ENCODE measurements at regions not wholly inside any gene's neighbourhood (a gene's known extent, or its start where the extent isn't known, plus 50 kb on each side); places are given as distances from the start of the nearest gene placed in this dataset.
"Not testable (repeated sequence)": the region's sequence is repeated elsewhere in the genome, so short reads cannot be mapped to it uniquely, and the experiment has no call there.

GRCh38 chr21:31788581-31788980 lies 56.7 kb upstream of the SCAF4 start:
- Mint-ChIP-seq H3K4me1 (ENCODE audit: low read depth, unreplicated experiment) (no peaks in the 10 kb centered on the region), H3K27me3 (ENCODE audit: insufficient read depth, unreplicated experiment) (peaks cover 2% of the 10 kb centered on the region), H3K9me3 (ENCODE audit: unreplicated experiment) (peaks cover 34% of the 10 kb centered on the region), H3K36me3 (ENCODE audit: insufficient read depth, unreplicated experiment) (no peaks in the 10 kb centered on the region), H3K4me3 (ENCODE audit: unreplicated experiment) (no peak overlapping the region), H3K27ac (ENCODE audit: unreplicated experiment) (no peak overlapping the region)
- no peak for TF ChIP-seq CTCF (IDR thresholded peaks at IDR 0.05; ENCODE audit: insufficient read depth in 1 of 2, low read depth in 1 of 2, low read length in 1 of 2, severe bottlenecking in 1 of 2, unreplicated experiment in 1 of 2)
- no TSS peak for BruUV-seq (replicated peaks)
- H3K36me3 ChIP-seq (ENCODE audit: control insufficient read depth, insufficient read depth, low read length): no peaks in the 10 kb centered on the region
- intact Hi-C loops (cut with micrococcal nuclease; ENCODE audit: unreplicated experiment): no loop called here
- H3K9me3 ChIP-seq: 0 out of 2 replicates have a peak, but pooled peaks cover 3% of the 10 kb centered on the region
- ChIA-PET POLR2A (no interaction called here), CTCF (no interaction called here)
- H3K4me3 ChIP-seq (ENCODE audit: low read depth, low read length): no peak overlapping the region
- H3K27me3 ChIP-seq (replicated peaks; ENCODE audit: control insufficient read depth, insufficient read depth, low read length): no peaks in the 10 kb centered on the region
- no peak for DNase-seq
- no peaks in the 10 kb centered on the region for H3K4me1 ChIP-seq

- H3K36me3 Mint-ChIP-seq (ENCODE audit: insufficient read depth, unreplicated experiment); H3K4me1 ChIP-seq; H3K27me3 ChIP-seq (replicated peaks; ENCODE audit: control insufficient read depth, insufficient read depth, low read length); H3K27me3 Mint-ChIP-seq (ENCODE audit: insufficient read depth, unreplicated experiment); BruUV-seq (replicated peaks); H3K9me3 ChIP-seq; DNase-seq; H3K4me3 ChIP-seq (ENCODE audit: low read depth, low read length); H3K27ac Mint-ChIP-seq (ENCODE audit: unreplicated experiment); H3K36me3 ChIP-seq (ENCODE audit: control insufficient read depth, insufficient read depth, low read length); POLR2A ChIA-PET; H3K4me3 Mint-ChIP-seq (ENCODE audit: unreplicated experiment); H3K4me1 Mint-ChIP-seq (ENCODE audit: low read depth, unreplicated experiment): not testable (repeated sequence)
- CTCF ChIA-PET: interaction anchor here (0.6 to 1.0 kb wide), 2 partner anchors 68 to 470 kb away, joined by 3 to 4 read pairs; no protein-coding TSS in a partner anchor
- H3K9me3 Mint-ChIP-seq (ENCODE audit: unreplicated experiment): peaks cover 34% of the 10 kb centered on the region
- intact Hi-C loops (cut with micrococcal nuclease; ENCODE audit: unreplicated experiment): loop anchor here (2.0 kb wide), 1 partner anchor 79 kb away; no protein-coding TSS in a partner anchor
These were observed 55.8 kb upstream of the SCAF4 start for GRCh38 chr21:31787691-31788090.

GRCh38 chr21:31786164-31786920 lies 54.4 kb upstream of the SCAF4 start:
- H3K27me3 ChIP-seq (replicated peaks; ENCODE audit: control insufficient read depth, insufficient read depth, low read length): no peaks in the 10 kb centered on the region
- H3K9me3 ChIP-seq: 0 out of 2 replicates have a peak, but pooled peaks cover 3% of the 10 kb centered on the region
- BruUV-seq (replicated peaks): no TSS peak
- DNase-seq: no peak
- H3K27me3 Mint-ChIP-seq (ENCODE audit: insufficient read depth, unreplicated experiment): peaks cover 6% of the 10 kb centered on the region
- TF ChIP-seq CTCF (IDR thresholded peaks at IDR 0.05; ENCODE audit: insufficient read depth in 1 of 2, low read depth in 1 of 2, low read length in 1 of 2, severe bottlenecking in 1 of 2, unreplicated experiment in 1 of 2): no peak
- H3K9me3 Mint-ChIP-seq (ENCODE audit: unreplicated experiment): peaks cover 34% of the 10 kb centered on the region
- ChIA-PET CTCF (interaction anchor here (0.8 to 1.0 kb wide), 3 partner anchors 327 to 473 kb away, joined by 3 to 8 read pairs (median 3); no protein-coding TSS in a partner anchor), POLR2A (no interaction called here)
- no peak overlapping the region for H3K4me3 Mint-ChIP-seq (ENCODE audit: unreplicated experiment)
- H3K4me3 ChIP-seq (ENCODE audit: low read depth, low read length): no peak overlapping the region
- intact Hi-C loops (cut with micrococcal nuclease; ENCODE audit: unreplicated experiment): loop anchor here (1.0 to 2.0 kb wide), 2 partner anchors 80 to 472 kb away; no protein-coding TSS in a partner anchor
- H3K27ac Mint-ChIP-seq (ENCODE audit: unreplicated experiment): no peak overlapping the region
- H3K36me3 Mint-ChIP-seq (ENCODE audit: insufficient read depth, unreplicated experiment): no peaks in the 10 kb centered on the region
- H3K36me3 ChIP-seq (ENCODE audit: control insufficient read depth, insufficient read depth, low read length): no peaks in the 10 kb centered on the region
- H3K4me1 Mint-ChIP-seq (ENCODE audit: low read depth, unreplicated experiment): no peaks in the 10 kb centered on the region
- no peaks in the 10 kb centered on the region for H3K4me1 ChIP-seq

Data from Caco-2 (cell line).